Thyroid gland (tissue), 4 donors: ENCODE measurements at regions not wholly inside any gene's neighbourhood (a gene's known extent, or its start where the extent isn't known, plus 50 kb on each side); places are given as distances from the start of the nearest gene placed in this dataset.

ENCODE experiments used
- POLR2A ChIP-seq, 2 donors: fragments of 450-650 bp; IDR thresholded peaks; one replicate each; pipeline ENCODE4 v1.6.1; 2017; ENCODE audit warnings: antibody characterized with exemption in 2 of 2, mild to moderate bottlenecking in 2 of 2, moderate library complexity in 1 of 2
- TF ChIP-seq, protein P1 (sequence below), 6 experiments: fragments of 200-600 bp in 3 of 6; fragments of 450-650 bp in 3 of 6; sonication (generic) in 3 of 6; IDR thresholded peaks; one replicate each; pipeline ENCODE4 v1.5.1; 2016 to 2019; ENCODE audit warnings: antibody characterized with exemption in 6 of 6, mild to moderate bottlenecking in 2 of 6, inconsistent platforms in 1 of 6, moderate library complexity in 1 of 6

DNA sequence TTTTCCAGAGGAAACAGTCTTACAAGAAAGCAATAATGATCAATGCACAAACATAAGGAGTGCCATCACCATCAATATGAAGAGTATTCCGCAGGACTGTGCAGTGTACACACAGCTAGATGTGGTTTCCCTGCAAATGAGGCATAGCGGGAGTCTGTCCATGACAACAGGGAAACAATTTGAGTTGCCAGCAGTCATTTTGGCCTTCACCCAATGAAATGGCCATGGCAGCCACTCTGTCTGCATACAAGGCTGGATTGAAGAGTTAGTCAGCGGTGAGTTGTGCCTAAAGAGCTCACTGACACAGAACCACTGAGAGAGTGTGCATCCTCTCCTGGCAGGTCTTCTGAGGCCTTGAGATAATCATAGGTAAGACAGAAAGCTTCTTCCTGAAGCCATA is 303.3 kb downstream of the IPMK start:
- TF ChIP-seq POLR2A (IDR thresholded peaks at IDR 0.05): no peak
- TF ChIP-seq, protein P1, sequence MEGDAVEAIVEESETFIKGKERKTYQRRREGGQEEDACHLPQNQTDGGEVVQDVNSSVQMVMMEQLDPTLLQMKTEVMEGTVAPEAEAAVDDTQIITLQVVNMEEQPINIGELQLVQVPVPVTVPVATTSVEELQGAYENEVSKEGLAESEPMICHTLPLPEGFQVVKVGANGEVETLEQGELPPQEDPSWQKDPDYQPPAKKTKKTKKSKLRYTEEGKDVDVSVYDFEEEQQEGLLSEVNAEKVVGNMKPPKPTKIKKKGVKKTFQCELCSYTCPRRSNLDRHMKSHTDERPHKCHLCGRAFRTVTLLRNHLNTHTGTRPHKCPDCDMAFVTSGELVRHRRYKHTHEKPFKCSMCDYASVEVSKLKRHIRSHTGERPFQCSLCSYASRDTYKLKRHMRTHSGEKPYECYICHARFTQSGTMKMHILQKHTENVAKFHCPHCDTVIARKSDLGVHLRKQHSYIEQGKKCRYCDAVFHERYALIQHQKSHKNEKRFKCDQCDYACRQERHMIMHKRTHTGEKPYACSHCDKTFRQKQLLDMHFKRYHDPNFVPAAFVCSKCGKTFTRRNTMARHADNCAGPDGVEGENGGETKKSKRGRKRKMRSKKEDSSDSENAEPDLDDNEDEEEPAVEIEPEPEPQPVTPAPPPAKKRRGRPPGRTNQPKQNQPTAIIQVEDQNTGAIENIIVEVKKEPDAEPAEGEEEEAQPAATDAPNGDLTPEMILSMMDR (IDR thresholded peaks at IDR 0.05): no peak
